B cell (primary cell): ENCODE measurements at regions not wholly inside any gene's neighbourhood (a gene's known extent, or its start where the extent isn't known, plus 50 kb on each side); places are given as distances from the start of the nearest gene placed in this dataset.
"Not testable (repeated sequence)": the region's sequence is repeated elsewhere in the genome, so short reads cannot be mapped to it uniquely, and the experiment has no call there.

Experiments used
- ATAC-seq: fragments of 200-7000 bp; cut with Tn5 transposase; one replicate; pipeline ENCODE4 v1.10.0; 2021; ENCODE audit warnings: low read depth, mild to moderate bottlenecking, moderate number of reproducible peaks, moderate library complexity
- CTCF ChIA-PET: fragments of 350-600 bp; sonication (Branson Sonifier 250); formaldehyde crosslinking; loops from one replicate; lab custom pipeline; 2021; ENCODE audit warnings: antibody characterized with exemption, inconsistent platforms; lab: Charles Lee
- POLR2A ChIA-PET: fragments of 350-600 bp; sonication (Branson Sonifier 250); formaldehyde crosslinking; loops from one replicate; lab custom pipeline; 2021; ENCODE audit warnings: antibody characterized with exemption; lab: Charles Lee
- DNase-seq: peaks from one replicate; pipeline ENCODE4 v3.0.0; 2013
- H2AFZ ChIP-seq: 2 replicates; pipeline ENCODE4 v1.6.1; 2012; ENCODE audit warnings: mild to moderate bottlenecking, low read depth, low read length; ENCODE audit not compliant: insufficient read depth, poor library complexity, severe bottlenecking
- H3K27ac ChIP-seq, 2 donors: 1 replicate in 1 of 2; 2 replicates in 1 of 2; pipeline ENCODE4 v1.5.1; 2012 to 2013; ENCODE audit warnings: low read length in 2 of 2, mild to moderate bottlenecking in 2 of 2, moderate library complexity in 1 of 2
- H3K27me3 ChIP-seq, 4 experiments: fragments of 200-600 bp in 1 of 4; sonication (generic) in 1 of 4; replicated peaks in 1 of 4; 1 replicate in 2 of 4; 2 replicates in 2 of 4; pipeline versions ENCODE4 v1.6.1 to v1.7.0; 2013 to 2016; ENCODE audit warnings: low read length in 3 of 4, mild to moderate bottlenecking in 2 of 4, mixed read lengths in 1 of 4, moderate library complexity in 1 of 4; ENCODE audit not compliant: insufficient read depth in 4 of 4, control insufficient read depth in 3 of 4; ENCODE audit errors: control extremely low read depth in 1 of 4
- H3K36me3 ChIP-seq, 2 experiments: replicated peaks in 1 of 2; 1 replicate in 1 of 2; 2 replicates in 1 of 2; pipeline versions ENCODE4 v1.6.1 to v1.7.1; 2013; ENCODE audit warnings: low read length in 1 of 2; ENCODE audit not compliant: insufficient read depth in 2 of 2, control insufficient read depth in 1 of 2; ENCODE audit errors: control extremely low read depth in 1 of 2, extremely low read depth in 1 of 2
- H3K4me1 ChIP-seq, 2 donors: fragments of 200-600 bp in 1 of 2; sonication (generic) in 1 of 2; 1 replicate in 1 of 2; 2 replicates in 1 of 2; pipeline versions ENCODE4 v1.5.1 to v1.6.1; 2013 to 2017; ENCODE audit warnings: low read length in 2 of 2; ENCODE audit not compliant: control insufficient read depth in 2 of 2, insufficient read depth in 2 of 2
- H3K4me2 ChIP-seq: replicated peaks from 2 replicates; pipeline ENCODE3; 2012; ENCODE audit warnings: mild to moderate bottlenecking, low read depth, low read length; ENCODE audit not compliant: poor library complexity, severe bottlenecking
- H3K4me3 ChIP-seq, 5 experiments: fragments of 200-600 bp in 1 of 5; sonication (generic) in 1 of 5; 1 replicate in 3 of 5; 2 replicates in 2 of 5; pipeline versions ENCODE4 v1.5.1 to v1.7.0; 2011 to 2016; ENCODE audit warnings: low read length in 4 of 5, mild to moderate bottlenecking in 4 of 5, low read depth in 2 of 5, control low read depth in 1 of 5, moderate library complexity in 1 of 5; ENCODE audit not compliant: insufficient read depth in 1 of 5; ENCODE audit errors: control extremely low read depth in 1 of 5, extremely low read depth in 1 of 5
- H3K79me2 ChIP-seq: fragments of 200-600 bp; sonication (generic); one replicate; pipeline ENCODE4 v1.6.0; 2016; ENCODE audit warnings: low read length; ENCODE audit not compliant: control insufficient read depth, insufficient read depth
- H3K9ac ChIP-seq: fragments of 200-600 bp; sonication (generic); 2 replicates; pipeline ENCODE4 v1.6.1; 2017; ENCODE audit warnings: mild to moderate bottlenecking, low read length, moderate library complexity
- H3K9me3 ChIP-seq, 3 donors: one replicate each; pipeline versions ENCODE4 v1.6.1 to v1.7.1; 2013; ENCODE audit warnings: low read length in 2 of 3; ENCODE audit not compliant: control insufficient read depth in 2 of 3, insufficient read depth in 1 of 3; ENCODE audit errors: control extremely low read depth in 1 of 3
- H4K20me1 ChIP-seq: 2 replicates; pipeline ENCODE4 v1.6.0; 2012; ENCODE audit warnings: mild to moderate bottlenecking, low read length; ENCODE audit not compliant: insufficient read depth, control insufficient read depth, poor library complexity, severe bottlenecking
- H3K27ac Mint-ChIP-seq: one replicate; pipeline ENCODE4 v1.8.0; 2021; ENCODE audit warnings: mixed read lengths
- H3K27me3 Mint-ChIP-seq: one replicate; pipeline ENCODE4 v1.8.0; 2021; ENCODE audit warnings: mixed read lengths
- H3K4me1 Mint-ChIP-seq: one replicate; pipeline ENCODE4 v1.8.0; 2021; ENCODE audit warnings: mixed read lengths
- H3K4me3 Mint-ChIP-seq: one replicate; pipeline ENCODE4 v1.8.0; 2021; ENCODE audit warnings: mixed read lengths
- H3K9me3 Mint-ChIP-seq: one replicate; pipeline ENCODE4 v1.8.0; 2022; ENCODE audit warnings: mixed read lengths; ENCODE audit not compliant: insufficient read depth
- CTCF ChIP-seq: fragments of 200-600 bp; IDR thresholded peaks from one replicate; pipeline ENCODE4 v1.8.0; 2022; ENCODE audit warnings: antibody characterized with exemption, mild to moderate bottlenecking
- EZH2 ChIP-seq: IDR thresholded peaks from 2 replicates; pipeline ENCODE4 v1.6.1; 2012; ENCODE audit warnings: borderline replicate concordance, low read depth, mild to moderate bottlenecking, moderate library complexity, low read length; ENCODE audit not compliant: insufficient read depth, poor library complexity, severe bottlenecking
- WGBS: methylation state at CpG from one replicate; pipeline ENCODE4 v1.1.5; 2013; ENCODE audit warnings: missing lambda C conversion rate; ENCODE audit not compliant: insufficient coverage; 5-methylcytosine and 5-hydroxymethylcytosine counted together
- intact Hi-C: fragments of 100-400 bp; cut with micrococcal nuclease; formaldehyde crosslinking; loops from one replicate; pipeline ENCODE4 v1.10.0; 2022

- Mint-ChIP-seq H3K9me3 (peaks cover 2% of the 10 kb centered on the region), H3K4me1 (peaks cover 25% of the 10 kb centered on the region), H3K4me3 (no peak overlapping the region), H3K27me3 (no peaks in the 10 kb centered on the region), H3K27ac (no peak overlapping the region)
- Histone ChIP-seq H3K4me3 (no peak overlapping the region), H3K79me2 (no peaks in the 10 kb centered on the region), H3K27ac (no peak overlapping the region), H3K9me3 (no peaks in the 10 kb centered on the region), H3K9ac (no peak overlapping the region), H2AFZ (no peak overlapping the region), H3K4me1 (peaks cover 14 to 16% of the 10 kb centered on the region in 2 donors), H3K27me3 (no peaks in the 10 kb centered on the region), H3K4me2 (no peak overlapping the region), H3K36me3 (no peaks in the 10 kb centered on the region), H4K20me1 (no peaks in the 10 kb centered on the region)
- intact Hi-C loops = loop anchor here (5.0 kb wide), 1 partner anchor 72 kb away; no protein-coding TSS in a partner anchor
- ATAC-seq (no peak), DNase-seq (no peak)
- TF ChIP-seq EZH2 = no peak
- no peak for TF ChIP-seq CTCF
- no CpG with 5 or more reads among the region's 1 CpG for WGBS
- ChIA-PET CTCF (no interaction called here), POLR2A (no interaction called here)
These were observed 157.8 kb upstream of the NR4A3 start for GRCh38 chr9:99663856-99664255.

GRCh38 chr9:99666571-99666970, 155.1 kb upstream of the NR4A3 start:
- Histone ChIP-seq H3K27ac (no peak overlapping the region), H3K9me3 (no peaks in the 10 kb centered on the region), H3K4me2 (no peak overlapping the region), H3K4me3 (no peak overlapping the region), H3K36me3 (no peaks in the 10 kb centered on the region), H2AFZ (no peak overlapping the region), H3K27me3 (no peaks in the 10 kb centered on the region), H4K20me1 (no peaks in the 10 kb centered on the region), H3K4me1 (no peaks in the 10 kb centered on the region), H3K79me2 (no peaks in the 10 kb centered on the region), H3K9ac (no peak overlapping the region)
- H3K27ac Mint-ChIP-seq = peak overlapping the region; percentile 2
- CTCF ChIA-PET = interaction anchor here (0.8 kb wide), 1 partner anchor 158 kb away, joined by 3 read pairs; no protein-coding TSS in a partner anchor
- ATAC-seq = no peak
- peaks cover 4% of the 10 kb centered on the region for H3K4me1 Mint-ChIP-seq
- intact Hi-C loops = no loop called here
- no peak for DNase-seq
- TF ChIP-seq CTCF (no peak), EZH2 (no peak)
- no peak overlapping the region for H3K4me3 Mint-ChIP-seq
- POLR2A ChIA-PET = no interaction called here
- H3K27me3 Mint-ChIP-seq = no peaks in the 10 kb centered on the region
- no peaks in the 10 kb centered on the region for H3K9me3 Mint-ChIP-seq

DNA sequence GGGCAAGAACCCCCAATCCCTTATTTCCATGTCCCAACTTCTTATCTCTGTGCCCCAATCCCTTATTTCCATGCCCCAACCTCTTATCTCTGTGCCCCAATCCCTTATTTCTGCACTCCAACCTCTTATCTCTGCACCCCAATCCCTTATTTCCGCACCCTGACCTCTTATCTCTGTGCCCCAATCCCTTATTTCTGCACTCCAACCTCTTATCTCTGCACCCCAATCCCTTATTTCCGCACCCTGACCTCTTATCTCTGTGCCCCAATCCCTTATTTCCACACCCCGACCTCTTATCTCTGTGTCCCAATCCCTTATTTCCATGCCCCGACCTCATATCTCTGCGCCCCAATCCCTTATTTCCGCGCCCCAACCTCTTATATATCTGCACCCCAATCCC, 150.8 kb upstream of the NR4A3 start:
- H3K4me1 Mint-ChIP-seq, H3K9me3 Mint-ChIP-seq, H3K27me3 Mint-ChIP-seq, H3K4me1 ChIP-seq, ATAC-seq, intact Hi-C loops, H3K27ac ChIP-seq, CTCF ChIA-PET, H3K79me2 ChIP-seq, H4K20me1 ChIP-seq, H3K27ac Mint-ChIP-seq, H3K9me3 ChIP-seq, H3K27me3 ChIP-seq, H3K9ac ChIP-seq, H2AFZ ChIP-seq, H3K4me3 Mint-ChIP-seq, H3K4me2 ChIP-seq, POLR2A ChIA-PET, DNase-seq, H3K4me3 ChIP-seq, H3K36me3 ChIP-seq: not testable (repeated sequence)
- WGBS = 82% methylated on average over 6 of the region's 7 CpGs
